Panc1 (cell line): ENCODE measurements at regions not wholly inside any gene's neighbourhood (a gene's known extent, or its start where the extent isn't known, plus 50 kb on each side); places are given as distances from the start of the nearest gene placed in this dataset.

Experiments used
- ATAC-seq: fragments of 200-7000 bp; cut with Tn5 transposase; 2 replicates; pipeline ENCODE4 v1.9.1; 2020; ENCODE audit warnings: mild to moderate bottlenecking, moderate library complexity
- BruUV-seq: library from RNA; stranded (reverse); fragments of 400-500 nt; replicated peaks from 2 replicates; lab custom pipeline; 2021; lab: Mats Ljungman, UMichigan
- CTCF ChIA-PET: fragments of 300-600 bp; sonication (Branson Sonifier 250); formaldehyde crosslinking; loops from one replicate; lab custom pipeline; 2022; ENCODE audit warnings: antibody characterized with exemption; lab: Charles Lee
- POLR2A ChIA-PET: fragments of 300-600 bp; sonication (Branson Sonifier 250); formaldehyde crosslinking; loops from one replicate; lab custom pipeline; 2022; ENCODE audit warnings: antibody characterized with exemption; lab: Charles Lee
- DNase-seq: peaks from one replicate; pipeline ENCODE4 v3.0.0-alpha.2; 2010; ENCODE audit warnings: low read depth, low spot score
- H3K27ac ChIP-seq: 2 replicates; pipeline ENCODE4 v1.5.1; 2011; ENCODE audit warnings: mild to moderate bottlenecking, low read length, inconsistent platforms
- H3K27me3 ChIP-seq: fragments of 200-500 bp; sonication (Bioruptor generic); 2 replicates; pipeline ENCODE4 v1.6.0; 2014; ENCODE audit warnings: low read length, inconsistent platforms; ENCODE audit not compliant: control insufficient read depth, insufficient read depth
- H3K36me3 ChIP-seq: fragments of 200-500 bp; sonication (Bioruptor generic); 2 replicates; pipeline ENCODE4 v1.5.1; 2014; ENCODE audit warnings: inconsistent platforms, mild to moderate bottlenecking, low read length, moderate library complexity; ENCODE audit not compliant: control insufficient read depth, insufficient read depth
- H3K4me1 ChIP-seq: 2 replicates; pipeline ENCODE4 v1.5.1; 2011; ENCODE audit warnings: inconsistent platforms, mild to moderate bottlenecking, low read length, moderate library complexity; ENCODE audit not compliant: control insufficient read depth, insufficient read depth
- H3K4me3 ChIP-seq, 2 experiments: 2 replicates each; pipeline ENCODE4 v1.5.1; 2011 to 2012; ENCODE audit warnings: low read depth in 2 of 2, low read length in 2 of 2, mild to moderate bottlenecking in 2 of 2, inconsistent platforms in 1 of 2, moderate library complexity in 1 of 2
- H3K9me3 ChIP-seq: fragments of 200-500 bp; sonication (Bioruptor generic); 2 replicates; pipeline ENCODE4 v1.5.1; 2014; ENCODE audit warnings: low read depth, mild to moderate bottlenecking, inconsistent platforms, low read length, moderate library complexity; ENCODE audit not compliant: control insufficient read depth, insufficient read depth
- POLR2AphosphoS5 ChIP-seq: IDR thresholded peaks from 2 replicates; pipeline ENCODE4 v1.6.1; 2012; ENCODE audit warnings: mild to moderate bottlenecking, low read depth, low read length, moderate library complexity
- SIN3A ChIP-seq: IDR thresholded peaks from 2 replicates; pipeline ENCODE4 v1.6.1; 2012; ENCODE audit warnings: low read depth, mild to moderate bottlenecking, low read length, moderate library complexity, borderline replicate concordance; ENCODE audit not compliant: insufficient read depth
- TCF7L2 ChIP-seq: IDR thresholded peaks from 2 replicates; pipeline ENCODE4 v1.6.1; 2011; ENCODE audit warnings: mild to moderate bottlenecking, low read depth, low read length, inconsistent platforms
- in situ Hi-C: cut with HindIII; loops from 2 replicates; pipeline ENCODE4 v1.10.0; 2016; ENCODE audit warnings: low sequenced_read_pairs, low pct_unique_long_range_greater_than_20kb
- intact Hi-C: fragments of 100-400 bp; cut with micrococcal nuclease; formaldehyde crosslinking; loops from one replicate; pipeline ENCODE4 v1.10.0; 2022; ENCODE audit not compliant: unreplicated experiment
- TF ChIP-seq, protein P1 (sequence below), 2 experiments: IDR thresholded peaks; 2 replicates each; pipeline ENCODE4 v1.6.1; 2011 to 2012; ENCODE audit warnings: low read depth in 2 of 2, control low read depth in 1 of 2, low read length in 1 of 2, mild to moderate bottlenecking in 1 of 2, moderate library complexity in 1 of 2; ENCODE audit not compliant: insufficient read depth in 1 of 2
- TF ChIP-seq, protein P2 (sequence below): fragments of 450-650 bp; IDR thresholded peaks from 2 replicates; pipeline ENCODE4 v1.5.1; 2017; ENCODE audit warnings: mild to moderate bottlenecking

DNA sequence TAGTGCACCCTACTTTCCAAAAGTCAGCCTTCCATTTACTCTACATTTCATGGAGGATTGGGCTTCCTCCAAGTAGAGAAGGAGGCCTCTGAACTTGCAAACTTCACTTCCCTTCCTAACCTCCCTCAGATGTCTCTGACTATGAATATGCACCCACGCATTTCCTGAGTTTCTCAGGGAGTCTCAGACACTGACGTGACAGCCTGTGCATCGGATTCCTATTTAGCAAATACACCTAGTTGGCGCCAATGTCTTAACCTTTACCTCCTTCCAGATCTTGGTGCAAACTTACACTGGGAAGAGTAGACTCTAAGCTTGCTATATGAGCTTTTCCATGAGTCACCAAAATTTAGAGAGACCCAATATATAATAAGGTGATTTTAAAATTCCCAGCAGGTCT, 920.1 kb upstream of the AUTS2 start:
- Histone ChIP-seq H3K4me1 (no peaks in the 10 kb centered on the region), H3K4me3 (no peak overlapping the region), H3K36me3 (no peaks in the 10 kb centered on the region), H3K9me3 (no peaks in the 10 kb centered on the region), H3K27ac (no peak overlapping the region), H3K27me3 (no peaks in the 10 kb centered on the region)
- in situ Hi-C loops (no loop called here), intact Hi-C loops (no loop called here)
- ChIA-PET CTCF (interaction anchor here (0.7 kb wide), 1 partner anchor 501 kb away, joined by 4 read pairs; no protein-coding TSS in a partner anchor), POLR2A (no interaction called here)
- no TSS peak for BruUV-seq
- TF ChIP-seq SIN3A = no peak
- no peak for TF ChIP-seq POLR2AphosphoS5
- TF ChIP-seq, protein P1, sequence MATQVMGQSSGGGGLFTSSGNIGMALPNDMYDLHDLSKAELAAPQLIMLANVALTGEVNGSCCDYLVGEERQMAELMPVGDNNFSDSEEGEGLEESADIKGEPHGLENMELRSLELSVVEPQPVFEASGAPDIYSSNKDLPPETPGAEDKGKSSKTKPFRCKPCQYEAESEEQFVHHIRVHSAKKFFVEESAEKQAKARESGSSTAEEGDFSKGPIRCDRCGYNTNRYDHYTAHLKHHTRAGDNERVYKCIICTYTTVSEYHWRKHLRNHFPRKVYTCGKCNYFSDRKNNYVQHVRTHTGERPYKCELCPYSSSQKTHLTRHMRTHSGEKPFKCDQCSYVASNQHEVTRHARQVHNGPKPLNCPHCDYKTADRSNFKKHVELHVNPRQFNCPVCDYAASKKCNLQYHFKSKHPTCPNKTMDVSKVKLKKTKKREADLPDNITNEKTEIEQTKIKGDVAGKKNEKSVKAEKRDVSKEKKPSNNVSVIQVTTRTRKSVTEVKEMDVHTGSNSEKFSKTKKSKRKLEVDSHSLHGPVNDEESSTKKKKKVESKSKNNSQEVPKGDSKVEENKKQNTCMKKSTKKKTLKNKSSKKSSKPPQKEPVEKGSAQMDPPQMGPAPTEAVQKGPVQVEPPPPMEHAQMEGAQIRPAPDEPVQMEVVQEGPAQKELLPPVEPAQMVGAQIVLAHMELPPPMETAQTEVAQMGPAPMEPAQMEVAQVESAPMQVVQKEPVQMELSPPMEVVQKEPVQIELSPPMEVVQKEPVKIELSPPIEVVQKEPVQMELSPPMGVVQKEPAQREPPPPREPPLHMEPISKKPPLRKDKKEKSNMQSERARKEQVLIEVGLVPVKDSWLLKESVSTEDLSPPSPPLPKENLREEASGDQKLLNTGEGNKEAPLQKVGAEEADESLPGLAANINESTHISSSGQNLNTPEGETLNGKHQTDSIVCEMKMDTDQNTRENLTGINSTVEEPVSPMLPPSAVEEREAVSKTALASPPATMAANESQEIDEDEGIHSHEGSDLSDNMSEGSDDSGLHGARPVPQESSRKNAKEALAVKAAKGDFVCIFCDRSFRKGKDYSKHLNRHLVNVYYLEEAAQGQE (IDR thresholded peaks at IDR 0.05; ENCODE audit: insufficient read depth in 1 of 2, low read depth in 2 of 2, low read length in 1 of 2) = no peak
- TF ChIP-seq, protein P2, sequence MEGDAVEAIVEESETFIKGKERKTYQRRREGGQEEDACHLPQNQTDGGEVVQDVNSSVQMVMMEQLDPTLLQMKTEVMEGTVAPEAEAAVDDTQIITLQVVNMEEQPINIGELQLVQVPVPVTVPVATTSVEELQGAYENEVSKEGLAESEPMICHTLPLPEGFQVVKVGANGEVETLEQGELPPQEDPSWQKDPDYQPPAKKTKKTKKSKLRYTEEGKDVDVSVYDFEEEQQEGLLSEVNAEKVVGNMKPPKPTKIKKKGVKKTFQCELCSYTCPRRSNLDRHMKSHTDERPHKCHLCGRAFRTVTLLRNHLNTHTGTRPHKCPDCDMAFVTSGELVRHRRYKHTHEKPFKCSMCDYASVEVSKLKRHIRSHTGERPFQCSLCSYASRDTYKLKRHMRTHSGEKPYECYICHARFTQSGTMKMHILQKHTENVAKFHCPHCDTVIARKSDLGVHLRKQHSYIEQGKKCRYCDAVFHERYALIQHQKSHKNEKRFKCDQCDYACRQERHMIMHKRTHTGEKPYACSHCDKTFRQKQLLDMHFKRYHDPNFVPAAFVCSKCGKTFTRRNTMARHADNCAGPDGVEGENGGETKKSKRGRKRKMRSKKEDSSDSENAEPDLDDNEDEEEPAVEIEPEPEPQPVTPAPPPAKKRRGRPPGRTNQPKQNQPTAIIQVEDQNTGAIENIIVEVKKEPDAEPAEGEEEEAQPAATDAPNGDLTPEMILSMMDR = no peak
- no peak for TF ChIP-seq TCF7L2
- no peak for DNase-seq
- no peak for ATAC-seq

DNA sequence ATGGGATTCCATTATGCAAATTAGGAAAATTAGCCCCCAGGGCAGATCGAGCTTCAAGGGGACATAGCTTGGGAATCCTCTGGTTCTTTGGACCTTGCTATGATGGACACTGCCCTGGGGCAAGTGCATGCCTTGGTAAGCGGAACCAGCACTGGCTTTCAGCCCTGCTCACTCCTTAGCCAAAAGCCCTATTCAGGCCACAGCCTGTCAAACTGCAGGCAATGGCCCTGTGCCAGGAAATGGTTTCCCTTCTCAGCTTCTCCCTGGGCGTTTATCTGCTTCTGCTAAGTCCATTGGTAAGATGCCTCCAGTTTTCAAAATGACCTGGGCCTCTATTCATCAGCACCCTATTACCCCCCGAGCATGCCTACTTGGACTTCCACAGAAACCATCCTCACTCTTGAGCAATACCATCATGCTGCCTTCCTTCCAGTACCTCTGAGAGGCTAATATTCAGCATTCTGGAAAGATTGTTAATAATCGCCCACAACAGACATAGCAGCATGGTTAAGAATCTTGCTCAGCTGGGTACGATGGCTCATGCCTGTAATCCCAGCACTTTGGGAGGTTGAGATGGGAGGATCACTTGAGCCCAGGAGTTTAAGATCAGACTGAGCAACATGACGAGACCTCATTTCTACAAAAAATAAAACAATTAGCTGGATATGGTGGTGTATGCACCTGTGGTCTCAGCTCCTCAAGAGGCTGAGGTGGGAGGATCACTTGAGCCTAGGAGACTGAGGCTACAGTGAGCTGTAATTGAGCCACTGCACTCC, 918.6 kb upstream of the AUTS2 start:
- CTCF ChIA-PET = no interaction called here
- Histone ChIP-seq H3K36me3 (no peaks in the 10 kb centered on the region), H3K4me3 (no peak overlapping the region), H3K27ac (no peak overlapping the region), H3K4me1 (no peaks in the 10 kb centered on the region), H3K27me3 (no peaks in the 10 kb centered on the region), H3K9me3 (no peaks in the 10 kb centered on the region)
- POLR2A ChIA-PET = interaction anchor here (0.5 kb wide), 1 partner anchor 368 kb away, joined by 6 read pairs; no protein-coding TSS in a partner anchor
- TF ChIP-seq, protein P1 (IDR thresholded peaks at IDR 0.05; ENCODE audit: insufficient read depth in 1 of 2, low read depth in 2 of 2, low read length in 1 of 2) = no peak
- TF ChIP-seq POLR2AphosphoS5 (no peak), SIN3A (no peak), TCF7L2 (no peak)
- TF ChIP-seq, protein P2 = no peak
- intact Hi-C loops (no loop called here), in situ Hi-C loops (no loop called here)
- DNase-seq (no peak), ATAC-seq (no peak)
- BruUV-seq = no TSS peak
